Activated CD4-positive, alpha-beta memory T cell treated with anti-CD3 and anti-CD28 coated beads for 36 hours (primary cell): ENCODE measurements at regions not wholly inside any gene's neighbourhood (a gene's known extent, or its start where the extent isn't known, plus 50 kb on each side); places are given as distances from the start of the nearest gene placed in this dataset.

Experiments
- CTCF ChIA-PET: fragments of 350-600 bp; sonication (Branson Sonifier 250); formaldehyde crosslinking; loops from one replicate; lab custom pipeline; 2021; ENCODE audit warnings: antibody characterized with exemption, inconsistent platforms; lab: Charles Lee
- POLR2A ChIA-PET: fragments of 350-600 bp; sonication (Branson Sonifier 250); formaldehyde crosslinking; loops from one replicate; lab custom pipeline; 2021; ENCODE audit warnings: antibody characterized with exemption; lab: Charles Lee
- DNase-seq: peaks from one replicate; pipeline ENCODE4 v3.0.0-alpha.2; 2020
- H3K27ac Mint-ChIP-seq: one replicate; pipeline ENCODE4 v1.8.0; 2021; ENCODE audit warnings: mixed read lengths
- H3K27me3 Mint-ChIP-seq: one replicate; pipeline ENCODE4 v1.8.0; 2021; ENCODE audit warnings: mixed read lengths
- H3K36me3 Mint-ChIP-seq: one replicate; pipeline ENCODE4 v1.8.0; 2021; ENCODE audit warnings: mixed read lengths
- H3K4me1 Mint-ChIP-seq: one replicate; pipeline ENCODE4 v1.8.0; 2021; ENCODE audit warnings: low read depth, mixed read lengths
- H3K4me3 Mint-ChIP-seq: one replicate; pipeline ENCODE4 v1.8.0; 2021; ENCODE audit warnings: mild to moderate bottlenecking, mixed read lengths
- H3K9me3 Mint-ChIP-seq: one replicate; pipeline ENCODE4 v1.8.0; 2021; ENCODE audit warnings: mixed read lengths
- intact Hi-C: fragments of 100-400 bp; cut with micrococcal nuclease; formaldehyde crosslinking; loops from one replicate; pipeline ENCODE4 v1.15.1; 2023

DNA sequence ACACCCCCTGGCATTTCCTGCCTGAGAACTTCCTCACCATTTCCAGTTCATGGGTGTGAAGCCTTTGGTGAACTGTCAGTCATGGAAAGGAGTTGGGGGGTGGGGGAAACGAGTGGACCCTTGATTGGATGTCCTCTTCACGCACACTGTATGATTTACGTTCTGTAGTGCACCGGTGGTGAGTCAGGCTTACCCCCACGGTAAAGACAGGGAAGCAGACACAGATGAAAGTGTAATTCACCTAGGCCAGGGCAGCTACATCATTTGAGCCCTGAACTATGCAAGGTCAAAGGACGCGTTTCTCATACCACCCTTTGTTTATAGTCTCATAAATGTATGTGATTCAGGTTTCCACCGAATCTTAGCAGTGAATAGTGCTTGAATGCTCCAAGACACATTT, 628.3 kb upstream of the PFKP start:
- Mint-ChIP-seq H3K4me1 (no peaks in the 10 kb centered on the region), H3K9me3 (no peaks in the 10 kb centered on the region), H3K36me3 (no peaks in the 10 kb centered on the region), H3K27ac (no peak overlapping the region), H3K4me3 (no peak overlapping the region), H3K27me3 (no peaks in the 10 kb centered on the region)
- intact Hi-C loops, result no loop called here
- ChIA-PET POLR2A (no interaction called here), CTCF (no interaction called here)
- no peak for DNase-seq

DNA sequence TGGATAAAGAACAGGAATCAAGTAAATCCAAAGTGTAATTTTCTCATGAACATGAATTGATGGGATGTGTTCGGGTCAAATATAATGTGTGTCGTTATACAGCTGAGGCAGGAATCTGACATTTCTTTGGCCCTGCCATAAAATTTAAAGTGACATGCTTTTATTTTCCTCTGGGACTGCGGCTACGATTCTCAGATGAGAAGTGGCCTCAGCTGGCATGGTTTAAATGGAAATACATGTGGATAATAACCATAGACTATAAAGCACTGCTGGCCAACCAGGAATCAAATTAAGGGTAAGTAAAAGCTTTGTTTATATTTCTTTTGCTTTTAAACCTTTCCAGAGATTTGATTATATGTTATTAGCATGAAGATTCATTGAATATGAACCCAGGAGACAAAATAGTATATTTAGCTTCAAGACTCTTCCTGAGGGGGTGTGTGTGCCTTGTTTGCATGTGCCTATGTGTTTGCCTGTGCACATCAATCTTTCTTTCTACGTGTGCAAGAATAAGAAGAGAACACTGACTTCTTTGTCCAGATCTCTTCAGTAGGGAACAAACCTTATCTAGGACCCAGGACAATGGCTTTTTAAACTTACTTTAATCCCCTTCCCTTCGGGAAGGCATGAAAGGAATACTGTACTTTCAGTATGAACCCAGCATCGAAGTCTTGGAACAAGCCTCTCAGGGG, 629.0 kb upstream of the PFKP start:
- no peak overlapping the region for H3K4me3 Mint-ChIP-seq
- intact Hi-C loops, result no loop called here
- no peaks in the 10 kb centered on the region for H3K27me3 Mint-ChIP-seq
- DNase-seq, result no peak
- no peaks in the 10 kb centered on the region for H3K36me3 Mint-ChIP-seq
- H3K9me3 Mint-ChIP-seq, result no peaks in the 10 kb centered on the region
- H3K27ac Mint-ChIP-seq, result no peak overlapping the region
- H3K4me1 Mint-ChIP-seq, result no peaks in the 10 kb centered on the region
- ChIA-PET CTCF (no interaction called here), POLR2A (no interaction called here)

DNA sequence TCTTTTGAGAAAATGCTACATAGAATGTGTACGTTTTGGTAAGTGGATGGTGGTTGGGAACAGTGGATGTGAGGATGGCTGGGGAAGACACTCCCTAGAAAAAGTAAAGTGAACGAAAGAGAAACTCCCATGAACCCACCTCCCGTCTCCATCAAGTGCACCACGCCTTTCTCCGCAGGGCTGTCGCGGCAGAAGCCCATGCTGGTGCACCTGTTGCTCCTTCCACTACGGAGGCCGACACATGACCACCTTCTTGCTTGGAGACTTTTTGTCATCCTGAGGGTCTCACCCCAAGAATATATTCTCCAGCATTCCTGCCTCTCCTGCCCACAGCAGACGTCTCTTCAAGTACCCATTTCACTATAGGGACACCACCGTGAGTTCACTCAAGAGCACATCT, 630.4 kb upstream of the PFKP start:
- no peaks in the 10 kb centered on the region for H3K9me3 Mint-ChIP-seq
- no peaks in the 10 kb centered on the region for H3K4me1 Mint-ChIP-seq
- no peaks in the 10 kb centered on the region for H3K27me3 Mint-ChIP-seq
- ChIA-PET POLR2A (no interaction called here), CTCF (interaction anchor here (0.6 kb wide), 1 partner anchor 540 kb away, joined by 3 read pairs; no protein-coding TSS in a partner anchor)
- H3K4me3 Mint-ChIP-seq, result no peak overlapping the region
- DNase-seq, result no peak
- no peak overlapping the region for H3K27ac Mint-ChIP-seq
- intact Hi-C loops, result no loop called here
- no peaks in the 10 kb centered on the region for H3K36me3 Mint-ChIP-seq

DNA sequence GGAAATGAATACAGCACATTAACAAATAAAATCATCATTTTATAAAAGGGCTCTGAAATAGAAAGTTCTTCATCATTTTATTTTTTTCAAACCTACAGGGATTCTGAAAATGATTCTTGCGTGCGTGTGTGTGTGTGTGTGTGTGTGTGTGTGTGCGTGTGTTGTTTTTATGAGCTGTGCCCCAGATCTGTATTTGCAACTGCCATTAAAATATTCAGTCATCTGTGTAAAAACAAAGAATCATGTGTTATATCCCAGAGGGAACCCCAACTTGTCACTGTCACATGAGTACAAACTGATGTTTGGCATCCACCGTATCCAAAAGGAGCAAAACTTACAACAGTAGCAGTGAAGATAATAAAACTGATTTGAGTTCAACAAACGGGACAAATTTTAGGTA, 635.4 kb upstream of the PFKP start:
- POLR2A ChIA-PET, result no interaction called here
- intact Hi-C loops, result no loop called here

DNA sequence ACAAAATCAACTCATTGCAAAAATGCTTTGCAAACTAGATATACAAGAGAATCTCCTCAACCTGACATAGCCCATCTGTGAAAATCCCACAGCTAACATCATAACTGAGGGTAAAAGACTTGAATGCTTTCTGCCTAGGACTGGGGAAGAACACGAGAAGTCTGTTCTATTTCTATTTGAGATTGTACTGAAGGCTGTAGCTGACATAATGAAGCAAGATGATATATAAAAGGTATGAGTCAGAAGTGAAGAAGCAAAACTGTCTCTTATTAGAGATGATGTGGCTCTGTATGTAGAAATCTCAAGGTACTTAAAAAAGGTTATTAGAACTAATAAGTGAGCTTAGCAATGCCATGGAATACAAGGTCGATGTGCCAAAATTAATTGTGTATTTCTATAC, 639.9 kb upstream of the PFKP start:
- CTCF ChIA-PET, result no interaction called here
- POLR2A ChIA-PET, result no interaction called here
- no peak for DNase-seq
- intact Hi-C loops, result no loop called here
- Mint-ChIP-seq H3K9me3 (no peaks in the 10 kb centered on the region), H3K27me3 (peaks cover 5% of the 10 kb centered on the region), H3K36me3 (no peaks in the 10 kb centered on the region), H3K27ac (no peak overlapping the region), H3K4me3 (no peak overlapping the region), H3K4me1 (no peaks in the 10 kb centered on the region)

More for the DNA sequence above, 635.4 kb upstream of the PFKP start:
- no peak for DNase-seq
- CTCF ChIA-PET, result no interaction called here
- Mint-ChIP-seq H3K27ac (no peak overlapping the region), H3K9me3 (no peaks in the 10 kb centered on the region), H3K36me3 (no peaks in the 10 kb centered on the region), H3K4me3 (no peak overlapping the region), H3K27me3 (peaks cover under 1% of the 10 kb centered on the region), H3K4me1 (no peaks in the 10 kb centered on the region)

DNA sequence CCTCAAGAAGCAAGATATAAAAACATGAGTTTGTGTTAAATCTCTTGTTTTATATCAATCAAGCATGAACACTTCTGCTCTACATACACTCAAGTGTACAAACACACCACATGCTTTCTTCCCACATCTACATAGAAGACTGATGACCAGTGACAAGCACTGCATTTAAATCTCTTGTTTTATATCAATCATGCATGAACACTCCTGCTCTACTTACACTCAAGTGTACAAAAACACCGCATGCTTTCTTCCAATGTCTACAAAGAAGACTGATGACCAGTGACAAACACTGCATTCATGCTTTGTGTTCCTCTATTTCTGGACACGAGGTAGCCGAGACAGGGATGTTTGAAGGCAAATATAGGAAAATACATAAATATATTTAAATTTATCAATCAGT, 642.0 kb upstream of the PFKP start:
- Mint-ChIP-seq H3K27ac (no peak overlapping the region), H3K4me3 (no peak overlapping the region), H3K4me1 (no peaks in the 10 kb centered on the region), H3K9me3 (no peaks in the 10 kb centered on the region), H3K27me3 (peaks cover 5% of the 10 kb centered on the region), H3K36me3 (no peaks in the 10 kb centered on the region)
- POLR2A ChIA-PET, result no interaction called here
- DNase-seq, result no peak
- intact Hi-C loops, result no loop called here
- CTCF ChIA-PET, result no interaction called here

DNA sequence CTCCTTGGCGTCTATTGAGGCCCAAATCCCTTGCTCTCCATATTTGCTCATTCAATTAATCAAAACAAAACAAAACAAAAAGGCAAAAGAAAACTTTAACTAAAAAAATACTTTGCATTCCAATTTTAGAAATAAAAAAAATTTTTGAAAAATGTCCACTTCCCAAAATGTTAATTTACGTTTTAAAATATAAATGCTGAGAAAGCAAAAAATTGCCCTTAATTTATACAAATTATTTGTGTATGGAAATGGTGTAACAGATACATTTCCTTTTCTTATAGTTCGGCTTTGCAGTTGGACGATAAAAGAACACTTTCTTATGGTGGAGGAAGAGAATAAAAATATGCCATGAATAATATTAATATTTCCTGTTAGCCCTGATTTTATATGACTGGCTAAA, 652.8 kb upstream of the PFKP start:
- no peaks in the 10 kb centered on the region for H3K9me3 Mint-ChIP-seq
- POLR2A ChIA-PET, result no interaction called here
- no peak for DNase-seq
- H3K36me3 Mint-ChIP-seq, result no peaks in the 10 kb centered on the region
- intact Hi-C loops, result no loop called here
- H3K4me3 Mint-ChIP-seq, result no peak overlapping the region
- no peak overlapping the region for H3K27ac Mint-ChIP-seq
- no peaks in the 10 kb centered on the region for H3K27me3 Mint-ChIP-seq
- CTCF ChIA-PET, result no interaction called here
- H3K4me1 Mint-ChIP-seq, result no peaks in the 10 kb centered on the region

DNA sequence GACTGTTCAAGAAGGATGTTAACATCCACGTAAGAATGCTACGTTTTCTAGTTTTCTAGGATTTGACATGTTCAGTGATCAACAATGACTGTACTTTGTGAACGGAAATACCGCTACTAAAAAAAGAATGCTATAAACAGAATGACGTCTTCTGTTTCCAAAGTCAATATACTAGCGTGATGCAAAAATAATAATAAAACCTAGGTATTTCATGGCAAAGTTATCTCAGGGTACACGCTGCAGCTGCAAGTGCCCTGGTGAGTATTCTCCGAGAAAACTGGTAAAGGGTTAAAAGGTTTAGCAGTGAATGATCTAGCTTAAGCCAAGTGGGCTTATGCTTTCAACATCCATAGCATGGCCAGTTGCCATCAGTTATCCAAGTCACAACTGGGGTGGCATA, 653.3 kb upstream of the PFKP start:
- H3K4me3 Mint-ChIP-seq, result no peak overlapping the region
- ChIA-PET POLR2A (no interaction called here), CTCF (no interaction called here)
- no peaks in the 10 kb centered on the region for H3K27me3 Mint-ChIP-seq
- H3K4me1 Mint-ChIP-seq, result no peaks in the 10 kb centered on the region
- no peak overlapping the region for H3K27ac Mint-ChIP-seq
- H3K36me3 Mint-ChIP-seq, result no peaks in the 10 kb centered on the region
- H3K9me3 Mint-ChIP-seq, result no peaks in the 10 kb centered on the region
- no peak for DNase-seq
- intact Hi-C loops, result no loop called here

DNA sequence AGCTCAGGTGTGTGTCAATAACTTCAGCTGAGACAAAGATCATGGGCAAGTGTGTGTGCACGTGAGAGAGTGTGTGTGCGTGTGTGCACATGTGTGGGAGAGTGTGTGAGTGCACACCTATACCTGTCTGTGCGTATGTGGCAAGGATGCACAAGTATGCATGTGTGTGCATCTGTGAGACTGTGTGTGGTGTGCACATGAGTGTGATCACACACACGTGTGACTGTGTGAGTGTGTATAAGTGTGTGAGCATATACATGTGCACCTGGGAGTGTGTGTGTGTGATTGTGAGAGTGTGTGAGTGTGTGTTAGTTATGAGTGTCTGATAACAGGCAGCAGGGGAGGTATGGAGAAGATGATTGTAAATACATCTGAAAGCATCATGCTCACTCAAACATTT, 657.3 kb upstream of the PFKP start:
- ChIA-PET POLR2A (no interaction called here), CTCF (no interaction called here)
- H3K27ac Mint-ChIP-seq, result no peak overlapping the region
- no peaks in the 10 kb centered on the region for H3K27me3 Mint-ChIP-seq
- intact Hi-C loops, result no loop called here
- no peak for DNase-seq
- no peak overlapping the region for H3K4me3 Mint-ChIP-seq
- no peaks in the 10 kb centered on the region for H3K9me3 Mint-ChIP-seq
- H3K36me3 Mint-ChIP-seq, result no peaks in the 10 kb centered on the region
- H3K4me1 Mint-ChIP-seq, result no peaks in the 10 kb centered on the region

DNA sequence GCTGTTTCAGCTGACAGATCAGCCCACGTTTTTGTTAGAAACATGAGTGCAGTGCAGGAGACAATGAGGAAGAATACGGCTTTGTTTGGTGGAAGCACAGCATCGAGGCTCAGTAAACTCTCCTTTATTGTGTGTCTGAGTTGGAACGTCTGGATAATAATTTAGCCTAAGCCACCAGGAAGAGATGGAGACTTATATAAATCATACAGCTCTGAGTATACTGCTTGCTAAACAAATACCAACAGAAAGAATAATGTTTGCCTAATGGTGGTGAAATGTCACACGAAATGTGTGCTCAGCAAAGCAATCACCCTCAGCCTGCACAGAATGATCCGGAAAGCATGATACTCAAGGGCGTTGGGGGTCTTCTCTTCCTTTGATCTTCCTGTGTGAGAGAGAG, 664.1 kb upstream of the ADARB2 start:
- Mint-ChIP-seq H3K9me3 (no peaks in the 10 kb centered on the region), H3K27me3 (no peaks in the 10 kb centered on the region), H3K4me3 (no peak overlapping the region), H3K27ac (no peak overlapping the region), H3K4me1 (no peaks in the 10 kb centered on the region), H3K36me3 (no peaks in the 10 kb centered on the region)
- no peak for DNase-seq
- intact Hi-C loops, result no loop called here
- POLR2A ChIA-PET, result no interaction called here
- CTCF ChIA-PET, result no interaction called here

DNA sequence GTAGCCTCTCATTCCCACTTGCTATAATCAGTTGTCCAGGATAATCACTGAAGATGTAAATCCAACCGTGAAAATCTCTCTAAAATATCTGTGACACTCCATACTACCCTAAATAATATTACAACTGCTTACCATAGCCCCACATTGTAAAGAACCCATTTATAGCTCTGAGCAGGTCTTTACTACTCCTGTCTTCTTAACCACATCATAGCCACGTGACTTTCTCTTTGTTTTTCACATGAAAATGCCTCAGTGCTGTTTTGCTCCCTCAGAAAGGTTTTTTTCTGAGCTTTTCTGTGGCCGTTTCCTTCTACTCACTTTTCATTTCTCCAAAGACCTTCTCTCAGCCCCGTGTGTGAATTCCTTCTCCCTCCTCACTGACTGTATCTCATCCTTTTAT, 662.2 kb upstream of the ADARB2 start:
- DNase-seq, result no peak
- H3K36me3 Mint-ChIP-seq, result no peaks in the 10 kb centered on the region
- no peaks in the 10 kb centered on the region for H3K9me3 Mint-ChIP-seq
- intact Hi-C loops, result no loop called here
- no peak overlapping the region for H3K27ac Mint-ChIP-seq
- CTCF ChIA-PET, result no interaction called here
- no peak overlapping the region for H3K4me3 Mint-ChIP-seq
- no peaks in the 10 kb centered on the region for H3K27me3 Mint-ChIP-seq
- no peaks in the 10 kb centered on the region for H3K4me1 Mint-ChIP-seq
- POLR2A ChIA-PET, result interaction anchor here (0.6 kb wide), 1 partner anchor 18 kb away, joined by 3 read pairs; no protein-coding TSS in a partner anchor

DNA sequence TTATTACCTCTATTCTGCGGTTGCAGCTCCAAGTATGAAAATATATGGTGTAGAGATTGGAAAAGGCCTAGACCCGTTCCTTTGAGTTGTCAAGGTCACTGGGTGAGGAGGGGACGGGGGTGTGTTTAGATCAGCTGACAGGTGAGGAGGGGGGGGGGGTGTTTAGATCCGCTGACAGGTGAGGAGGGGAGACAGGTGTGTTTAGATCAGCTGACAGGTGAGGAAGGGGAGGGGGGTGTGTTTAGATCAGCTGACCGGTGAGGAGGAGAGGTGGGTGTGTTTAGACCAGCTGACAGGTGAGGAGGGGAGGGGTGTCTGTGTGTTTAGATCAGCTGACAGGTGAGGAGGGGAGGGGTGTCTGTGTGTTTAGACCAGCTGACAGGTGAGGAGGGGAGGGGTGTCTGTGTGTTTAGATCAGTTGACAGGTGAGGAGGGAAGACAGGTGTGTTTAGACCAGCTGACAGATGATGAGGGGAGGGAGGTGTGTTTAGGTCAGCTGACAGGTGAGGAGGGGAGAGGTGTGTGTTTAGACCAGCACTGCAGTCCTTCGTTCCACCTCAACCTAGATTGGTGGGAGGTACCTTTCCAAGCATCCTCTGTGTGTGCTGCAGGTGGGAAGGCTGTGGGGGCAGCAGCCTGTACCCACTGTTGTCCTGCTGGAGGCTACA, 655.0 kb upstream of the ADARB2 start:
- no peaks in the 10 kb centered on the region for H3K4me1 Mint-ChIP-seq
- H3K9me3 Mint-ChIP-seq, result no peaks in the 10 kb centered on the region
- H3K36me3 Mint-ChIP-seq, result no peaks in the 10 kb centered on the region
- no peak overlapping the region for H3K4me3 Mint-ChIP-seq
- CTCF ChIA-PET, result no interaction called here
- POLR2A ChIA-PET, result no interaction called here
- no peak overlapping the region for H3K27ac Mint-ChIP-seq
- no peak for DNase-seq
- intact Hi-C loops, result no loop called here
- H3K27me3 Mint-ChIP-seq, result peaks cover 3% of the 10 kb centered on the region

DNA sequence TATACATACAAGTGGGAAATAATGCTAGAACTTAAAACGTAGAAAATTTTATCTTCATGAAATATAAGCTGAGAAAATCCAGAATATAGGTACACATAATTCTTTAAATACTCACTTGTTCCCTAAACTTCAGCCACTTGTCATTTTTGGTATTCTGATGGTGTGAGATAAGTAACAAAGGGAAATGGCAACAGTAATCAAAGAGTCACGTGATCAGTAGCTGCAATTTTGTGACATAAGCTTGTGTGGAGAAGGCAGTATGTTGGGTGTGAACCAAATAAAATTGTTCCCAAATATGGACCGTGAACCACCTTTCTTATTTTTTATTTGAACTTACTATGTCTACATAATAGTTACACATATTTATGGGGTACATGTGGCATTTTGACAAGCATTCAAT, 650.3 kb upstream of the ADARB2 start:
- peaks cover 4% of the 10 kb centered on the region for H3K27me3 Mint-ChIP-seq
- H3K27ac Mint-ChIP-seq, result no peak overlapping the region
- ChIA-PET CTCF (interaction anchor here (0.7 kb wide), 1 partner anchor 67 kb away, joined by 3 read pairs; no protein-coding TSS in a partner anchor), POLR2A (no interaction called here)
- H3K4me1 Mint-ChIP-seq, result no peaks in the 10 kb centered on the region
- intact Hi-C loops, result no loop called here
- H3K36me3 Mint-ChIP-seq, result no peaks in the 10 kb centered on the region
- DNase-seq, result no peak
- H3K9me3 Mint-ChIP-seq, result no peaks in the 10 kb centered on the region
- no peak overlapping the region for H3K4me3 Mint-ChIP-seq
